B cell (primary cell): ENCODE measurements at regions not wholly inside any gene's neighbourhood (a gene's known extent, or its start where the extent isn't known, plus 50 kb on each side); places are given as distances from the start of the nearest gene placed in this dataset.

Source experiments
- CTCF ChIP-seq: fragments of 200-600 bp; IDR thresholded peaks from one replicate; pipeline ENCODE4 v1.8.0; 2022; ENCODE audit warnings: antibody characterized with exemption, mild to moderate bottlenecking
- EZH2 ChIP-seq: IDR thresholded peaks from 2 replicates; pipeline ENCODE4 v1.6.1; 2012; ENCODE audit warnings: borderline replicate concordance, low read depth, mild to moderate bottlenecking, moderate library complexity, low read length; ENCODE audit not compliant: insufficient read depth, poor library complexity, severe bottlenecking

- TF ChIP-seq CTCF (no peak), EZH2 (no peak)
These were observed 1108.9 kb downstream of the BCL11B start for GRCh38 chr14:98162856-98163805.
